ENCODE measurements at regions not wholly inside any gene's neighbourhood (a gene's known extent, or its start where the extent isn't known, plus 50 kb on each side); places are given as distances from the start of the nearest gene placed in this dataset.

GRCh38 chr14:98345161-98345560, 926.8 kb downstream of the BCL11B start:
- no peak for TF ChIP-seq POLR2A (IDR thresholded peaks at IDR 0.05; ENCODE audit: low read length)
- TF ChIP-seq GATA1 (IDR thresholded peaks at IDR 0.05; ENCODE audit: low read depth, low read length), result no peak

All from erythroblast (primary cell).